ENCODE measurements at regions not wholly inside any gene's neighbourhood (a gene's known extent, or its start where the extent isn't known, plus 50 kb on each side); places are given as distances from the start of the nearest gene placed in this dataset.

DNA sequence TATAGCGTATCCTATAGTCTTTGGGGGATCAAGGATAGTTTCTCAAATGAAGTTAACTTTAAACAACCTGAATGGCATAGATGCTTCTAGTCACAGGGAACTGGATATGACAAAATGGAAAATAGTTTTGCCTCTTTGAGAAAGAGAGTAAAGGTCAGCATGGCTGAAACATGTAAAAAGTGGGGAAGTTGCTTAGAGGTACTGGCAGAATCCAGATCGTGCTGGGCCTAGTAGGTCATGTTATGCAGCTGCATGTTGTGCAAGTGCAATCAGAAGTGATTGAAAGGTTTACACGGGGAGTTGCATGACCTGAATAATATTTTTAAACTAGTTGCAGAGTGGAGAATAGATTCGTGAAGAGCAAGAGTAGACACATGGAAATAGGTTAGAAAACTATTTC lies 201.1 kb upstream of the HDAC9 start:
- Mint-ChIP-seq H3K4me3 (no peak overlapping the region), H3K9me3 (no peaks in the 10 kb centered on the region), H3K4me1 (no peaks in the 10 kb centered on the region), H3K27me3 (ENCODE audit: low read depth, poor library complexity) (no peaks in the 10 kb centered on the region), H3K36me3 (ENCODE audit: low read depth) (no peaks in the 10 kb centered on the region), H3K27ac (peak overlapping the region; percentile 2)
- DNase-seq: no peak
- no peak for TF ChIP-seq CTCF (IDR thresholded peaks at IDR 0.05)

- Mint-ChIP-seq H3K4me1 (no peaks in the 10 kb centered on the region), H3K4me3 (no peak overlapping the region), H3K9me3 (no peaks in the 10 kb centered on the region), H3K27me3 (ENCODE audit: low read depth, poor library complexity) (no peaks in the 10 kb centered on the region), H3K27ac (no peak overlapping the region), H3K36me3 (ENCODE audit: low read depth) (no peaks in the 10 kb centered on the region)
- TF ChIP-seq CTCF (IDR thresholded peaks at IDR 0.05): no peak
- no peak for DNase-seq
These were observed 199.6 kb upstream of the HDAC9 start for GRCh38 chr7:18295781-18296423.

DNA sequence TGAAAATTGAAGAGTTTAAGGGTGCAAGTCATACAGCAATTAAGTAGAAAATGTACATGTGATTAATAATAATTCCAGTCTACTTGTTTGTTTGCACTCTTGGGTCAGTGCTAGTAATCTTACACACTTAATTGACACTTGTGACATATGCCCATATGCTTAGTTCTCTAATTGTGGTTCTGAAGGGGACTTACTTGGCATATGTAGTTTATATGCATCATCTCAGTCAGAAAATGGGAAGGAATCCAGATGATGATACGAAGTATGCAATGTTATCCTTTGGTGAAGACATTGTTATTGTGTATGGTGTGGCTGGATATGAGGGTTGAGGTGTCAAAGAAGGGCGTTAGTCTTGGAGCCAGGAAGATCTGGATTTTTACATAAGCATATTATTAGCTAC lies 193.5 kb upstream of the HDAC9 start:
- Mint-ChIP-seq H3K4me1 (no peaks in the 10 kb centered on the region), H3K27me3 (ENCODE audit: low read depth, poor library complexity) (peaks cover 2% of the 10 kb centered on the region), H3K36me3 (ENCODE audit: low read depth) (no peaks in the 10 kb centered on the region), H3K4me3 (no peak overlapping the region), H3K27ac (no peak overlapping the region), H3K9me3 (no peaks in the 10 kb centered on the region)
- no peak for DNase-seq
- no peak for TF ChIP-seq CTCF (IDR thresholded peaks at IDR 0.05)

DNA sequence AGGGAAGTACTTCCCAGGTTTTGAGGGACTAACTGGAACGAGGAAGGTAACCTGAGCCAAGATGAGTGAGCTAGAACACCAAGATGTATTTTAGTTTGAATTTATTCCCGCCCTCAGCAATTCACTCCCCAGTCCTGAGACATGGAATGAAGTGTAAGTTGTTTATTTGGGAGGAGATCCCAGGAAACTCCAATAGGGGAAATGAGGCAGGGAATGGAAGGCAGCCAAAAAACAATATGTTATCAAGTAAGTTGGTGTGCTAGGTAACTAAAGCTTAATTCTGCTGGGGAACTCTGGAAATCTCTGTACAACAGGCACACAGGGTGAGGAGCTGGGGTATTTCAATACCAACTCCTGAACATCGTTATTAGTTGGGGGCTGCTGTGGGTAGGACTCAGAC lies 189.7 kb upstream of the HDAC9 start:
- Mint-ChIP-seq H3K9me3 (no peaks in the 10 kb centered on the region), H3K4me1 (no peaks in the 10 kb centered on the region), H3K4me3 (no peak overlapping the region), H3K27ac (no peak overlapping the region), H3K36me3 (ENCODE audit: low read depth) (no peaks in the 10 kb centered on the region), H3K27me3 (ENCODE audit: low read depth, poor library complexity) (peaks cover 2% of the 10 kb centered on the region)
- TF ChIP-seq CTCF (IDR thresholded peaks at IDR 0.05): no peak
- no peak for DNase-seq

- no peak for TF ChIP-seq CTCF (IDR thresholded peaks at IDR 0.05)
- H3K27me3 Mint-ChIP-seq (ENCODE audit: low read depth, poor library complexity): peaks cover 4% of the 10 kb centered on the region
- H3K27ac Mint-ChIP-seq: peak overlapping the region; percentile 34
- DNase-seq: no peak
- H3K36me3 Mint-ChIP-seq (ENCODE audit: low read depth): no peaks in the 10 kb centered on the region
- H3K4me1 Mint-ChIP-seq: no peaks in the 10 kb centered on the region
- H3K4me3 Mint-ChIP-seq: no peak overlapping the region
- H3K9me3 Mint-ChIP-seq: no peaks in the 10 kb centered on the region
These were observed 188.9 kb upstream of the HDAC9 start for GRCh38 chr7:18306696-18307095.

DNA sequence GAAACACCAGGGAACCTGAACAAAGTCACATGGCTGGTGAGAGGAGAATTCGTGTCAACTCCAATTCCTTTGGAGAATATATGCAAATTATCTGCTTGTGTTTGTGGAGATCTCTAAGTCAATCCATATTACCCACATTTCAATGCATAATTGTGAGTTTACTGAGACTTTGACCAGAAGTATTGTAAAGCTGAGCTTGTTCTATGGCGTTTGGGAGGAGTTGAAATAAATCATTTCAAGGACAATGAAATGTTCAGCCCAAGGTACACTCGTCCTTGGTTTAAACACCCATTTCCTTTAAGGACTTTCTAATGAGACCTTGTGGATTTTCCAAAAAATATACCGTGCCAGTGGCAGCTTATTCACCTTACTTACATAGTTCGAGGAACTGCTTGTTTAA lies 186.6 kb upstream of the HDAC9 start:
- TF ChIP-seq CTCF (IDR thresholded peaks at IDR 0.05): no peak

More for the DNA sequence above, 186.6 kb upstream of the HDAC9 start:
- no peak overlapping the region for H3K27ac Mint-ChIP-seq
- H3K4me3 Mint-ChIP-seq: no peak overlapping the region
- no peaks in the 10 kb centered on the region for H3K9me3 Mint-ChIP-seq
- H3K27me3 Mint-ChIP-seq (ENCODE audit: low read depth, poor library complexity): peaks cover 6% of the 10 kb centered on the region
- DNase-seq: no peak
- no peaks in the 10 kb centered on the region for H3K4me1 Mint-ChIP-seq
- no peaks in the 10 kb centered on the region for H3K36me3 Mint-ChIP-seq (ENCODE audit: low read depth)
